HG03280 (cell line): ENCODE measurements at regions not wholly inside any gene's neighbourhood (a gene's known extent, or its start where the extent isn't known, plus 50 kb on each side); places are given as distances from the start of the nearest gene placed in this dataset.
"Not testable (repeated sequence)": the region's sequence is repeated elsewhere in the genome, so short reads cannot be mapped to it uniquely, and the experiment has no call there.

ENCODE experiments used
- ATAC-seq: cut with Tn5 transposase; IDR thresholded peaks from one replicate; pipeline ENCODE4 v1.9.1; 2021; ENCODE audit warnings: mild to moderate bottlenecking, moderate library complexity; ENCODE audit not compliant: unreplicated experiment

GRCh38 chr3:5899014-5899761, 711.7 kb downstream of the EDEM1 start:
- no peak for ATAC-seq

GRCh38 chr3:5917932-5918331, 730.4 kb downstream of the EDEM1 start:
- no peak for ATAC-seq

- no peak for ATAC-seq
Measured at GRCh38 chr3:5918626-5919025, 731.1 kb downstream of the EDEM1 start.

- no peak for ATAC-seq
Measured at GRCh38 chr3:5929027-5929426, 741.5 kb downstream of the EDEM1 start.

- ATAC-seq = not testable (repeated sequence)
Measured at GRCh38 chr3:5944061-5944460, 756.6 kb downstream of the EDEM1 start.

- no peak for ATAC-seq
Measured at GRCh38 chr3:5948084-5948483, 760.6 kb downstream of the EDEM1 start.

GRCh38 chr3:5951026-5951425, 763.5 kb downstream of the EDEM1 start:
- no peak for ATAC-seq

GRCh38 chr3:5972586-5972985, 785.1 kb downstream of the EDEM1 start:
- no peak for ATAC-seq

- no peak for ATAC-seq
Measured at GRCh38 chr3:5974630-5975322, 787.3 kb downstream of the EDEM1 start.

GRCh38 chr3:5977331-5977730, 789.8 kb downstream of the EDEM1 start:
- no peak for ATAC-seq

GRCh38 chr3:5980475-5980874, 793.0 kb downstream of the EDEM1 start:
- ATAC-seq = no peak

- no peak for ATAC-seq
Measured at GRCh38 chr3:5994651-5995050, 807.1 kb downstream of the EDEM1 start.

GRCh38 chr3:6018456-6018855, 830.9 kb downstream of the EDEM1 start:
- no peak for ATAC-seq

- no peak for ATAC-seq
Measured at GRCh38 chr3:6022621-6023020, 835.1 kb downstream of the EDEM1 start.

- ATAC-seq = peak; percentile 55
Measured at GRCh38 chr3:6025032-6025431, 835.9 kb upstream of the GRM7 start.

- not testable (repeated sequence) for ATAC-seq
Measured at GRCh38 chr3:6030648-6031047, 830.3 kb upstream of the GRM7 start.

- no peak for ATAC-seq
Measured at GRCh38 chr3:6035626-6036025, 825.3 kb upstream of the GRM7 start.

GRCh38 chr3:6039971-6040370, 820.9 kb upstream of the GRM7 start:
- no peak for ATAC-seq

GRCh38 chr3:6041894-6042293, 819.0 kb upstream of the GRM7 start:
- ATAC-seq = no peak

- ATAC-seq = no peak
Measured at GRCh38 chr3:6047016-6047415, 813.9 kb upstream of the GRM7 start.

GRCh38 chr3:6060251-6060650, 800.7 kb upstream of the GRM7 start:
- ATAC-seq = no peak
